GM20000 (cell line): ENCODE measurements at regions not wholly inside any gene's neighbourhood (a gene's known extent, or its start where the extent isn't known, plus 50 kb on each side); places are given as distances from the start of the nearest gene placed in this dataset.
"Not testable (repeated sequence)": the region's sequence is repeated elsewhere in the genome, so short reads cannot be mapped to it uniquely, and the experiment has no call there.

Experiments
- DNase-seq: peaks from one replicate; pipeline ENCODE4 v3.0.0; 2012; ENCODE audit warnings: low spot score
- TF ChIP-seq, protein P1 (sequence below): IDR thresholded peaks from 2 replicates; pipeline ENCODE4 v1.5.1; 2012; ENCODE audit warnings: mild to moderate bottlenecking, control low read depth; ENCODE audit errors: extremely low read depth, missing control alignments

GRCh38 chr3:130151555-130151954, 69.9 kb downstream of the ALG1L2 start:
- DNase-seq = not testable (repeated sequence)

- DNase-seq = not testable (repeated sequence)
Observed at GRCh38 chr3:130153247-130153646, 71.6 kb downstream of the ALG1L2 start.

- DNase-seq = not testable (repeated sequence)
Observed at GRCh38 chr3:130155464-130155863, 73.8 kb downstream of the ALG1L2 start.

DNA sequence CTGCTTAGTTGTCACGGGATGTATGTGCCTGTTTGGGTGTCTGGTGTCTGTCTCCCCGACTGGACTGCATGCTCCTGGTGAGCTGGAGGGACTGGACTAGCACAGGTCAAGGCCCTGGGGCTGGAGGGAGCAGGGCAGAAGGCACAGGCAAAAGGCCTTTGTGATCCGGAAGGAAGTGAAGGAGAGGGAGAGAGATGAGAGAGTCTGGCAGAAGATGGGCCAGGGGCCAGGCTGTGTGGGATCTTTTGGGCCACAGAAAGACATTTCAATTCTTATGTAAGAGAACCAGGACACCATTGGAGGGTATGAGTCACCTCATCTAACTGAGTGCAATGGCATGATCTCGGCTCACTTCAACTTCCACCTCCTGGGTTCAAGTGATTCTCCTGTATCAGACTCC, 85.2 kb downstream of the ALG1L2 start:
- not testable (repeated sequence) for DNase-seq

- DNase-seq = peak; percentile 7
Observed at GRCh38 chr3:130175195-130175594, 93.6 kb downstream of the ALG1L2 start.

- not testable (repeated sequence) for DNase-seq
Observed at GRCh38 chr3:130176476-130177256, 95.0 kb downstream of the ALG1L2 start.

GRCh38 chr3:130178835-130179234, 97.2 kb downstream of the ALG1L2 start:
- peak; percentile 6 for DNase-seq

- peak; percentile 4 for DNase-seq
Observed at GRCh38 chr3:130179353-130179970, 97.8 kb downstream of the ALG1L2 start.

DNA sequence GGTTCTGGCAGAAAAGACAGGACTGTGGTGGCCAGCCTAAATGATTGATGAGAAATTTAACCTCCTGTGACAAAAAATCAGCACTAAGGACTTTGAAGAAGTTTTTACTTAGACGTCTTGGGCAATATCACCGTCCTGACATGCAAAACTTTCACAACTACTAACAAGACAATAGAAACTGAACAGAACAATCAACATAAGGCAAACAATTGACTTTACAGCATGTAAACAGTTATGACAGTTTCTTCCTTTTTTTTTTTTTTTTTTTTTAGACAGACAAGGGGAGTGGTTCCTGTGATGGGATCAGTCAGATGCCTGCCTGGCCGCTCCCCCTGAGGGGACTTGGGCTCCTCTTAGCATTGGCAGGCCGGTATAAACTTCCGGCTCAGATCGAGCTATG, 100.8 kb downstream of the ALG1L2 start:
- DNase-seq = not testable (repeated sequence)

DNA sequence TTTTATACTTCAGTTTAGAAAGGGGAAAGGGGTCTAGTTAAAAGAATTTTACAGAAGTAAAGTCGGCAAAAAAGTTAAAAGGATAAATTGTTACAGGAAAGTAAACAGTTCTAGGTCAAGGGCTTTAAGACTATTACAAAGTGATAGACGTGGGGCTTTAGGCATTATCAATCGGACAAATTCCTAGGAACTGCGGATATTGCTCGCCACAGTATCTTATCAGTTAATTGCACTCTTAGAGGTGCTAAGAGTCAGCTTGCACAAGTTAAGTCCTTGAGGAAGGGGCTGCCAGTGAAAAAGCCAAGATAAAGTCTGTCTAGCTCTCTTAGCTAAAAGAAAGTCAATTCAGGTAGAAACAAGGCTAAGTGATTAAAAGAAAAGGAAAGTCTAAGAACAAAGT, 102.1 kb downstream of the ALG1L2 start:
- not testable (repeated sequence) for DNase-seq

DNA sequence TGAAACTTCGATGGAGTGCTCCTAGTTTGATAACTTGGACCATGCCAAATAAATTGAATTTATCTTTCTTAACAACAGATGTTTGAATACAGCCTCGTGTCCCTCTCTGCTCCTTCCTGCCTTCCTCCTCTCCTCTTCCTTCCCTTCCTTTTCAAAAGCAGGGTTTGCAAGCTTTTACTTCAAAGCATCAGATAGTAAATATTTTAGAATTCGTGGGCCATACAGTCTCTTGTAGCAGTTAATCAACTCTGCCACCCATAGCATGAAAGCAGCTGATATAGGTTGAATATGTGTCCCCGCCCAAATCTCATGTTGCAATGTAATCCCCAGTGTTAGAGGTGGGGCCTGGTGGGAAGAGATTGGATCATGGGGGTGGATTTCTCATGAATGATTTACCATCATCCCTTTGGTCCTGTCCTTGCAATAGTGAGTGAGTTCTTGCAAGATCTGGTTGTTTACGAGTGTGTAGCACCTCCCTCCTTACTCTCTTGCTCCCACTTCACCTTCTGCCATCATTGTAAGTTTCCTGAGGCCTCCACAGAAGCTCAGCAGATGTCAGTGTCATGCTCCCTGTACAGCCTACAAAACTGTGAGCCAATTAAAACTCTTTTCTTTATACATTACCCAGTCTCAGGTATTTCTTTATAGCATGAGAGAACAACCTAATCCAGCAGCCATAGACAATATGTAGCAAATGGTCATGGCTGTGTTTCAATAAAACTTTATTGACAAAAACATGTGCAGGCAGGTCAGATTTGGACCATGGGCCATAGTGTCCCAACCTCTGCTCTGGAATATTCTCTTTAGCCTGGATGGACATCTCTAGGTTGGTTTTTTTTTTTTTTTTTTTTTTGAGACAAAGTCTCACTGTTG, 102.8 kb downstream of the ALG1L2 start:
- not testable (repeated sequence) for DNase-seq

GRCh38 chr3:130201272-130201671, 119.6 kb downstream of the ALG1L2 start:
- DNase-seq = not testable (repeated sequence)

DNA sequence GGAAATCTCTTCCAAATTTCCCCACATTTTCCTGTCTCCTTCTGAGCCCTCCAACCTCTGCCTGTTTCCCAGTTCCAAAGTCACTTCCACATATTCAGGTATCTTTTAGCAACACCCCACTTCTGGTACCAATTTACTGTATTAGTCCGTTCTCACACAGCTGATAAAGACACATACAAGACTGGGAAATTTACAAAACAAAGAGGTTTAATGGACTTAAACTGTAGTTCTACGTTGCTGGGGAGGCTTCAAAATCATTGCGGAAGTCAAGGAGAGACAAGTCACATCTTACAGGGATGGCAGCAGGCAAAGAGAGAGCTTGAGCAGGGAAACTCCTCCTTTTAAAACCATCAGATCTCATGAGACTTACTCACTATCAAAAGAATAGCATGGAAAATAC, 122.0 kb downstream of the ALG1L2 start:
- DNase-seq = not testable (repeated sequence)

DNA sequence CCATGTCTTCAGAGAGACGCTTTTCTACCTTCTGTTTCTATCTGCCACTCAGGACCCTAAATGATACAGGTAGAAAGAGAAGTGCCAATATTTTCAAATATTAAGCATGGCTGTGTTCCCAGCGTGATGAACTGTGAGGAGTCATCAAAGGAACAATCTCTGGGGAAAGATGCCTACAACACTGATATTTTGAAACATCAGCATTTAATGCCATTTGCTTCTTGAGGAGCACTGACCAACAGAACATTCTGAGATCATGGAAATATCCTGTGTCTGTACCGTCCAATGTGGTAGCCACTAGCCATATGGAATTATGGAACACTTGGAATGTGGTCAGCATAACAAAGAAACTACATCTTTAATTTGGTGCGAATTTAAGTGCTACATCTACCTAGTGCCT, 117.9 kb upstream of the COL6A5 start:
- TF ChIP-seq, protein P1, sequence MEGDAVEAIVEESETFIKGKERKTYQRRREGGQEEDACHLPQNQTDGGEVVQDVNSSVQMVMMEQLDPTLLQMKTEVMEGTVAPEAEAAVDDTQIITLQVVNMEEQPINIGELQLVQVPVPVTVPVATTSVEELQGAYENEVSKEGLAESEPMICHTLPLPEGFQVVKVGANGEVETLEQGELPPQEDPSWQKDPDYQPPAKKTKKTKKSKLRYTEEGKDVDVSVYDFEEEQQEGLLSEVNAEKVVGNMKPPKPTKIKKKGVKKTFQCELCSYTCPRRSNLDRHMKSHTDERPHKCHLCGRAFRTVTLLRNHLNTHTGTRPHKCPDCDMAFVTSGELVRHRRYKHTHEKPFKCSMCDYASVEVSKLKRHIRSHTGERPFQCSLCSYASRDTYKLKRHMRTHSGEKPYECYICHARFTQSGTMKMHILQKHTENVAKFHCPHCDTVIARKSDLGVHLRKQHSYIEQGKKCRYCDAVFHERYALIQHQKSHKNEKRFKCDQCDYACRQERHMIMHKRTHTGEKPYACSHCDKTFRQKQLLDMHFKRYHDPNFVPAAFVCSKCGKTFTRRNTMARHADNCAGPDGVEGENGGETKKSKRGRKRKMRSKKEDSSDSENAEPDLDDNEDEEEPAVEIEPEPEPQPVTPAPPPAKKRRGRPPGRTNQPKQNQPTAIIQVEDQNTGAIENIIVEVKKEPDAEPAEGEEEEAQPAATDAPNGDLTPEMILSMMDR = no peak
- DNase-seq = no peak
